GM19397 (cell line): ENCODE measurements at regions not wholly inside any gene's neighbourhood (a gene's known extent, or its start where the extent isn't known, plus 50 kb on each side); places are given as distances from the start of the nearest gene placed in this dataset.
"Not testable (repeated sequence)": the region's sequence is repeated elsewhere in the genome, so short reads cannot be mapped to it uniquely, and the experiment has no call there.

ENCODE experiments used
- ATAC-seq: cut with Tn5 transposase; IDR thresholded peaks from one replicate; pipeline ENCODE4 v1.9.1; 2021; ENCODE audit warnings: mild to moderate bottlenecking, moderate library complexity; ENCODE audit not compliant: unreplicated experiment

DNA sequence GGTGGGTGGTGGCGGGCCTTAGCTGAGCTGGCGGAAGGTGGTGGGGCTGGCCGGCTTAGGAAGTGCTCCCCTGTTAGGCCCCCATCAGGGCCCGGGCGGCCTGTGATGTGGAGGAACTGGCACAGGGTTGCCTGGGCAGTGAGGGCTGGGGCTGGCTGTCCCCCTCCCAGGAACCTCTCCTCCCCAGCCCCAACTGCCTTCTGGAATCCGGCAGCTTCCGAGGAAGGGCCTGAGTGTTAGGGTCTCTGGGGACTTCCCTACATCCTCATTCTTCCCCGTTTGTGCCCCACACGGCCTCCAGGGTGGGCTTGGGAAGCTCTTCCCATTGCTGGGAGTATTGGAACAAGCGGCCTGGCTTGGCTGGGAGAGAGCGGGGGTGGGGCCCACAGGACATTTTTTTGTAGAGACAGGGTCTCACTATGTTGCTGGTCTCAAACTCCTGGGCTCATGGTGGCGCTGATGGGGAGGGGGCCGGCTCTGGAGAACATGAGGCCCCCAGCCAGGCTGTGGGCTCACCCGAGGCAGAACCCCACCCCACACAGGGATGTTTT, 89.9 kb upstream of the CIBAR2 start:
- ATAC-seq = no peak

DNA sequence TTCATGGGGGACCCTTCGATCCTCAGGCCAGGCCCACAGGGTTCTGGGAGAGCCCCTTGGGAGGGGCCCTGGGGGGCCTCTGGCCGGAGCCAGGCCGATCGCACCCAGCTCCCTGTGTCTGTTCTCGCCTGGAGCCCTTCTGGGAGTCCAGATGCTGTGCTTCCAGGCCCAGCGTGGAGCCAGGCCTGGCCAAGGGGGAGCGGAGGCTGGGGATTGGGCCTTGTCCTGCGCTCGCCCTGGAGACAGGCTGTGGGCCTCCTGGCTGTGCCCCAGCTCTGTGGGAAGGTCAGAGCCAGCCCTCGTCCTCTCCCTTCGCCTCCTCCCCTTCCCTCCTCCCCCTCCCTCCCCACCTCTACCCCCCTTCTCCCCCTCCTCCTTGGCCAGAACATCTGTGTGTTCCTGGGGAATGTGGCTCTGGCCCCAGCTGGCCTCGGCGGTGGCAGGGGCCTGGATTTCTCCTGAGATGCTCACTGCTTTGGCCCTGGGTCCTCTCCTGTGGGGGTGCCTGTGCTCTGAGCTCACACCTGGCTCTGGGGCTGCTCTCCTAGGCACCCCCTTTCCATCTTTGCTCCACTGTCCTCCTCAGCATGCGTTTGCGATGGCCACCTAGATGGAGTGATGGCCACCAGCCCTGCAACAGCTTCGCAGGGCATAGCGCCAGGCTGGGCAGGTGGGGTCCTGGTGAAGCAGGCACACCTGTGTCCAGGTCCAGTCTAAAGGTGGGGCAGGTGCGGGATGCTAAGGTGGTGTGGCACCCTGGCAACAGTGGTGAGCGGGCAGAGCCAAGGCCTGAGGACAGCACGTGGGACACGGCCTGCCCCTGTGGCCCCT, 90.6 kb upstream of the CIBAR2 start:
- no peak for ATAC-seq

DNA sequence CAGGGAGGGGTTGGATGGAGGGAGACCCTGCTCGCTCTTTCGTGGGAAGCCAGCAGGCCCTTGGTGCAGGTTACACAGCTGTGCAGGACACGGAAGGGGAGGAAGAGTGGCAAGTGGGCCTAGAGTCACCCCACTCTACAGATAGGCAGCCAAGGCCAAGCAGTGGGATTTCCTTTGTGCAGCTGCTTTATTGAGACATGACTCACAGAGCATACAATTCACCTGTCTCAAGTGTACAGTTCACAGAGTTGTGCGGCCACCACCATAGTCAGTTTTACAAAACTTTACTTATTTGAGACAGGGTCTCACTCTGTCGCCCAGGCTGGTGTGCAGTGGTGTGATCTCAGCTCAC, 91.2 kb upstream of the CIBAR2 start:
- no peak for ATAC-seq

DNA sequence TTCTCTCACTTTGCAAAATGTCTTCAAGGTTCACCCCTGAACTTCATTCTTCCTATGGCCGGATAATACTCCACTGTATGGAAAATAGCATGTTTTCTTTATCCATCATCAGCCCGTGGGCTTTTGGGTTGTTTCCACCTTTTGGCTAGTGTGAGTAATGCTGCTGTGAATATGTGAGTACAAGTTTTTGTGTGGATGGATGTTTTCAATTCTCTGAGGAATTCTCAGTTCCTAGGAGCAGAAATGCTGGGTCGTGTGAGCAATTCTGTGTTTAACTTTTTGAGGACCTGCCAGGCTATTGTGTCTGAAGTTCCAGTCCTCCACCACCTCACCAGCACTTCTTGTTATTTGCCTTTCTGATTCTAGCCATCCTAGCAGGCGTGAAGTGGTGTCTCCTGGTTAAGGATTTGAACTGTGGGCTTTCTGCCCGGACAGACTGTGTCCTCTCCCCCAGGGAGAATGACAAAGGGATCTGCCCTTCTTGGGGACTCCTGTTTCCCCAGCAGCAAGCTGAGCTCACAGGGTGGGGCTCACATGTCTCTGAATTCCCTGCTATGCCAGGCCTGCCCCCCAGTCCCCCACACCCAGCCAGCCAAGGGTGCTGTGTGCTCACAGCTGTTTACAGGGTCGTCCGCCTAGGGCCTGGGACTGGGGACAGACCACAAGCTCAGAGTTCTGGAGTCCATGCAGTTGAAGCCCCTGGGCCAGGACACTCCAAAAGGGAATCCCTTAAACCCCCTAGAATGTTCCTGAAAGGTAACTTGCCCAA, 92.2 kb upstream of the CIBAR2 start:
- no peak for ATAC-seq

DNA sequence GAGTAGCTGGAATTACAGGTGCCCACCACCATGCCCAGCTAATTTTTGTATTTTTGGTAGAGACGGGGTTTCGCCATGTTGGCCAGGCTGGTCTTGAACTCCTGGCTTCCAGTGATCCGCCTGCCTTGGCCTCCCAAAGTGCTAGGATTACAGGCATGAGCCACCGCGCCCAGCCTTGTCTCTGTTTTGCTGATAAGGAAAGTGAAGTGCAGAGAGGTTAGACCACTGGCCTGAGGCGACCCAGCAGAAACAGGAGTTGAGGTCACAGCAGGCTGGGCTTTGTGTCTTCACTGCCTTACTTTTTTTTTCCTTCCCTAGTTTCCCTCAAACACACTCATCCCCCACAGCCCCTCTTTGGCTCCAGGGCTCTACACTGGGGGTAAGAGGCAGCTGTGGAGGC, 93.0 kb upstream of the CIBAR2 start:
- not testable (repeated sequence) for ATAC-seq

DNA sequence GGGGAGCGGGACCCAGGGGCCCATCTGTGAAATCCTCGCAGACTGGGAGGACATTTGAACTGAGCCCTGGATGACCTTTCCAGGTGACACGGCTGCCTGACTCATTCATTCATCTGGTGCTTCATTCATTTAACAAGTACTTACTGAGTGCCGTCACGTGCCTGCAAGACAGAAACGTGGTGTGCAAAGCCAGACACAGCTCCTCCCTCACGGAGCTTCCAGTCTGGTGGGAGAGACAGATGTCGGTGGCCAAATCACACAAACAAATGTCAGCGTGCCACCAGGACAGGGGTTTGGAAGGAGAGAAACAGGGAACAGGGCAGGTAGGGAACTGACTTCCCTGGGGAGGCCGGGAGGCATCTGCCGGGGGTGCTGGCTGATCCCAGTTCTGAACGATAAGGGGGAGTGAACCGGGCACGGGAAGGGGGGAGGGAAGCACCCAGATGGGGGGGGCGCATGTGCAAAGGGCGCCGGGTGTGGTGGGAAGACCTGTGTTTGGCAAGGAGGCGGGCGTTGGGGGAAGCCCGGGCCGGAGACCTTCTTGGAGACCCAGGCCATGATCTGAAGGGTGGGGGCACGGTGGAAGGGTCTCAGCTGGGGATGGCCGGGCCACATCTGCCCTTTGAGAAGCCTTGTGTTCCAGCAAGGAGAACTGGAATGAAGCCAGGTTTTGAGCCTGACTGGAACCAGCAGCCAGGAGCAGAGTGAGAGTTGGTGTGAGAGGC, 93.6 kb upstream of the CIBAR2 start:
- no peak for ATAC-seq

DNA sequence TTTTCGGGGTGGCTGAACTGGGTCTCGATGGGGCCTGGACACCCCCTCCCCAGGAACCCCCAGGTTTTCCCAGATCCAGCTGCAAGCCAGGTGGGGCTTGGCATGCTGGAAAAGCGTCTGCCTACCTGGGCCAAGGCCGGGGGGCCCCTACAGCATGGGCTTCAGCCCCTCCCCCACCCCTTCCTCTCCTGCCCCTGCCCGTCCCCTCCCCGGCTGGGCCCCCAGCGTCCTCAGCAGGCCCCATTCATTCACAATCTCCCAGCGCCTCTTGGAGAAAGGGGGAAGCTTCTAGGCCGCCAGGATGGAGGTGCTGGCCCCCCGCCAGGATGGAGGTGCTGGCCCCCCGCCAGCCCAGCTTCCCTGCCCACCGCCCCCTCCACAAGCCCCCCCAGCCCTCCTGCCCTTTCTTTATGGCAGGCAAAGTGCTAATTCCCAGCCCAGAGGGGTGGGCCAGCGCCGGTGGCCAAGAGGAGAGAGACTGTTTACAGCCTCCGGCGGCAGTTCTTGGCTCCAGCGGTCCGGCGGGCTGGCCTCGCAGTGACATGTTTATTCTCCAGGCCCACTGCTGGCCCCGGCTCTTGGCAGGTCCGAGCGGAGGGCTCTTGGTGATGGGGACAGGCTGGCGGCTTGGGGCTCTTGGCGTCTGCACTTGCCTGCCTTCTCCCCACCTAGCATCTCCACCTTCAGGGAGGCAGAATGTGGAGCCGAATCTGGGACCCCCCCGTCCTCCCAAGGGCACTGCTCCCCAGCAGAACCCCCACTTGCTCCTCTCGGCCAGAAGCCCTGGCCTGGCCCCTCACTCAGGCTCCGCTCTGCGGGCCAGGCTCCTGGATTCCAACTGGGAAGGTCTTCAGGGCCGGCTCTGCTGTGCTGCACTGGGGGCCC, 94.4 kb upstream of the CIBAR2 start:
- no peak for ATAC-seq

DNA sequence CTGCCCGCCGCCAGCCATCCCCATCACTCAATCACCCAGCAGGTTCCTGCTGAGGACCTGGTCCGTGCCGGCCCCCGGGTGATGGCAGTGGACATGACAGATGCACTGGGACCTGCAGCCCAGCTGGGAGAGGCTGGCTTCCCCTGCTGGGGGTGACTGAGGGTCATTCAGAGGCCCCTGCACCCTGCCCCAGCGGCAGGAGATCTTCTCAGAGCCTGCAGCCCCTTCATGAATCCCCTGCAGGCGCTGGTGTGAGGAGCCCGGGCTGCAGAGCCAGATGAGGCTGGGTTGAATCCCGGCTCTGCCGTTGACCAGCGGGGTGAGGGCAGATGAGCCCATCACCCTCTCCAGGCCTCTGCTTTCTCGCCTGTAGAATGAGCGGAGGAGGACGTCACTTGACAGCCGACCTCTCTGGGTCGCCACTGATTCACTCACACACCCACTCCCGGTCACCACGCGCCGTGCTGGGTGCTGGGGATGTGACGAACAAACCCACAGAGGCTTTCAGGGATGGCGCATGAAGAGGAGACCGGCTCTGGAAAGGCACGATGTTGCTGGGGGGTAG, 95.2 kb upstream of the CIBAR2 start:
- ATAC-seq = no peak

DNA sequence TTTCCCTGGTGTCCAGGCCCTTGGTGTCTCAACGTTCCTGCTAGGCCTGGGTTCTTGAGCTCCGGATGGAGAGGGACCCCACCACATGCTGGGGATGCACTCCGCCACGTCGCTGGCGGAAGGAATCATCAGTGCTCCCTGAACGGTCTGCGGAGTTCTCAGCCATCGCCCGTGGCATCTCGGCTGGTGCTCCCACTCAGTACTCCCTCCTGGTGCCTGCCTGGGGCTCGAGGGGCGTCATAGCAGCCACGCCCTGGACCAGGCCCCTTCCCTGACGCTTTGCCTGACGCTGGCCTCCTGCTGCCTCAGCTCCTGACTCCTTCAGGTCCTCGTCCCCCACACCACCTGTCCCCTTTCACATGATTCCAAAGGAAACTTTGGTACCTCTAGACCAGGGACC, 95.9 kb upstream of the CIBAR2 start:
- no peak for ATAC-seq

DNA sequence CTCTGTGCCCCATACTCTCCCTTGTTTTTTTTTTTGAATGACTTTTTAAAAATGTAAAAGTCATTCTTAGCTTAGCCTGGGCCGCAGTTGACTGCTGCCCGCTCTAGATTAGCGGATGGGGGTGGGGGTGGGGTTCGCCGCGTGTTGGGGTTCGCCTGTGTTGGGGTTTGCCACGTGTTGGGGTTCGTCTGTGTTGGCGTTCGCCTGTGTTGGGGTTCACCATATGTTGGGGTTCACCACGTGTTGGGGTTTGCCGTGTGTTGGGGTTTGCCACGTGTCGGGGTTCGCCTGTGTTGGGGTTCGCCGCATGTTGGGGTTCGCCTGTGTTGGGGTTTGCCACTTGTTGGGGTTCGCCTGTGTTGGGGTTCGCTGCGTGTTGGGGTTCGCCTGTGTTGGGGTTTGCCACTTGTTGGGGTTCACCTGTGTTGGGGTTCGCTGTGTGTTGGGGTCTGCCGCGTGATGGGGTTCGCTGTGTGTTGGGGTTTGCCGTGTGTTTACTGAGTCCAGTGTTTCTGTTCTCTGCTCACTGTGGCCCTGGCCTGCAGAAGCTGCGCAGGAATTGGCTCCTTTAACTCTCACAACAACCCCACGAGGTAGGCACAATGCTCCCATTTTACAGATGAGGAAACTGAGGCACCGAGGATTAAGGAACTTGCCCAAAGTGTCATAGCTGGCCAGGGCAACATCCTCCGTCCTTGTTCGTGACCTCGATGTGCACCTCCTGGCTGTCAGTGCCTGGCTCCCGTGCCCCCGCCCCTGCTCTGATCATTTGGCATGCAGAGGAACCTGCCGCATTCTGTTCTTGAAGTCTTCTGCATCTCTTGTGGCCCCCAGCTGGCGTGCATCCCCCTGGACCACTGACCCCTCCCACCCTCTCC, 96.6 kb upstream of the CIBAR2 start:
- ATAC-seq = no peak

DNA sequence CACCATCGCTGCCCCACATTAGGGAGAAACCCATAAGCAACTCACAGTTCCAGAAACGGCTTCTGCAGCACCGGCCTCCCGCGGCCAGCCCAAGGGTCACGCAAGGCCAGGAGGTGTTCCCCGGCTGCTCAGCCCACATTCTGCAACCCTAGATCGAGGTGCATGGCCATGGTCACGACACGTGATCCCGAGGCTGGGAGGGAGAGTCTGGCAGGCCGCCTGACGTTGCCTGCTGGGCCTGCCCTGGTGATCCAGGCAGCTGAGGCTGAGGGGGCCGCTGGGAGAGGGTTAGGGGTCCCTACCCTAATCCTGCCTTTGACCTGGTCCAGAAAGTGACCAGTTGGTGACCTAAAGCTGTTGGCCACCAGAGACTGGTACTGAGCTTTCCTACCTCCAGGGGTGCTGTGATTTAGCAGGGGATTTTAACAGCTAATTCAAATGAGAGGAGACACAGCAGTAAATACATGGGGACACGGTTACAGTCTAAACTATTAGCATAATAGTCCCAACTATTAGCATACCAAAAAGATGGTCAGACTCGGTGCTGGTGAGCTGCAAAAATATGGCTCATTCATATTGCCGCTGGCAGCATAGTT, 97.4 kb upstream of the CIBAR2 start:
- ATAC-seq = no peak

DNA sequence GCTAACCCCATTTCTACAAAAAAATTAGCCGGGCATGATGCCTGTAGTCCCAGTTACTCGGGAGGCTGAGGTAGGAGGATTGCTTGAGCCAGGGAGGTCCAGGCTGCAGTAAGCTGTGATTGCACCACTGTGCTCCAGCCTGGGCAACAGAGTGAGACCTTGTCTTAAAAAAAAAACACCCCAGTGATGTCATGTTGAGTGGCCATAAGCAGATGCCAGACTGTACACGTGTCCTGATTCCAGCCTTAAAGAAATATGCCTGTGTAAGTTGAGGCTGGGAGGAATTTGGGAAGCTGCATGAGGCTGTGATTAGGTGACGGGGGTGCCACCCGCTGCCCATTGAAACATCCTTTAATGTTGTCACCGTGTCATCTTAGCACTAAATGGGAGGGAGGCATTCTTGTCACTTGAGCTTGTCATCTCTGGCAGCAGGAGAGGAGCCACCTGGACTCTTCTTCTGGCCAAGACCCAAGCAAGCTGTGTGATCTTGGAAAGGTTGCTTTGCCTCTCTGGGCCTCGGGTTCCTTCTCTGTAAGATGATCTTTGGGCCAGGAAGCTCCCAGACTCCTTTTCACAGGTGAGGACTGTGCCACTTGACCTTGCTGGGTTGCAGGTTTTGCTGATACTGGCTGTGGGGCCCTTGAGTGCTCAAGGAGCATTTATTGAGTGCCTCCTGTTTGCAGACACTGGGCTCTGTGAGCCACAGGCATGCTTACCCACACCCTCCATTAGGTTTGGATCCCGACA, 98.3 kb upstream of the CIBAR2 start:
- ATAC-seq = no peak

DNA sequence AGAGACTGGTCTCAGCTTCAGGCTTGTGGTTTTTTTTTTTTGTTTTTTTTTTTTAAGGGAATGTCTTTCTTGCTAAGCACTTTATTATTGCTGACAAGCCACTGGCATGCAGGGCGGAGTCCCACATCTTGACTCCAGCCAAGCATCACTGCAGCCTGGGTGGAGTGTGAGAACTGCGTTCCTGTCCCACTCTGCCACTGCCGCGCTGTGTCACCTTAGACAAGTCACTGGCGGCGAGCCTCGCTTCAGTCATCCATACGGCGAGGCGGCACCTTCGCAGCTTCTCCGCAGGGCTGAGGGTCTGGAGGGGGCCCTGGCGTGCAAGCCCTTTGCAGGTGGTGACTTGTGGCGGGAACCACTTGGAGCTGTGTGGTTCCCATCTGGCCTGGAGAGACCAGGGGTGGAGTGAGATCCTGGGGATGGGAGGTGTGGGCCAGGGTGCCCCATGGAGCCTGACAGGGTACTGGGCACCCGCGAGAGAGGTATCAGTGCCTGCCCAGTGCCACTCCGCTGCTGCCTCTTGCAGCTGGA, 99.1 kb upstream of the CIBAR2 start:
- no peak for ATAC-seq

DNA sequence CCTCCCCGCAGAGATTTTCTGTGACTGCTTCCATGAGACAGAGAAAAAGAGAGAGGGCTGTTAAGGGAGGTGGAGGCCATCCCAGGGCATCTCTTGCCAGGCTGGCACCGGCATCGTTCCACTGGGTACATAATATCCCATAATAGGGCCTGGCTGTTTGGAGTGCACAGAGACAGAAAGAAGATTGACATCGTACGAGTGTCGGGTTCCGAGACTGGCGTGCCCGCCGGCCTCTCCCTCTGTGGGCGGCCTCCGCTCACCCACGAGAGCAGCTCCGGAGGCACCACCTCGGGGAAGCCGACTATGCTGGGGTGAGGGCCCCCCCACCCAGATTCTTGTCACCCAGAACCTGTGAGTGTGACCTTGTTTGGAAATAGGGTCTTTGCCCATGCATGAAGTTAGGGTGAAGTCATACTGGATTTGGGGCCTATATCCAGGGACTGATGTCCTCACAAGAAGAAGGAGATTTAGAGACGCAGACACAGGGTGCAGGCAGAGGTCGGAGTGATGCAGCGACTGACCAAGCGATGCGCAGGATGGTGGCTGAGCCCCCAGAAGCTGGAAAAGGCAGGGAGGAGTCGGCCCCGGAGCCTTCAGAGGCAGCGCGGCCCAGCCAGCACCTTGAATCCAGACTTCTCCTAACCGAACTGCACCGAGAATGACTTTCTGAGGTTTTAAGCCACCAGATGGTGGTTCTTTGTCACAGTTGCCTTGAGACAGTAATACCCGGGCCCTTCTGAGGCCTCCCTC, 101.8 kb upstream of the CIBAR2 start:
- no peak for ATAC-seq

DNA sequence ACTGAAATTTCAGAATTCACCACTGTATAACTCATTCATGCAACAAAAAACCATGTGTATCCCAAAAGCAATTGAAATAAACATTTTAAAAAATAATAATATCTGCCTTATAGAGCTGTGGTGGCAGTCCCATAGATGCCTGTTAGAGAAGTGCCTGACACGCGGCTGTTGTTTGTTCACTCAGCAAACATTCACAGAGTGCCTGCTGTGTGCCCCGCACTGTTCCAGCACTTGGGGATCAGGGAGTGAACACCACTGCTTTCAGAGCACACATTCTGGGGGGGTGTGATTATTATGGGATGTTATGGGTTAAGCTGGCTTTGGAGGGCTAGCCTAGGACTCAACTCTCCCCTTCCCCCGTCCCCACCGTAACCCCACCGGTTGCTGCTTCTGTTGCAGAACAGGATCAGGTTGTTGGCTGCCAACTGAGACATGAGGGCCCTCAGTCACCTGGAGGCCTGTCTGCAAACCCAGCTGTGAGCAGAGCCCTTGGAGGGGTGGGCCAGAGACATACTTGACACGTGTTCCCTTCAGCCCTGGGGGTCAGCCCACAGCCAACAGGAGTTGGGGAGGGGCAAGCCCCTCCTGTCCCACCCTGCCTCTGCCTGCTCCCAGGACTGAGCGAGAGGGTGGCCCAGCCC, 103.3 kb upstream of the CIBAR2 start:
- ATAC-seq = no peak

DNA sequence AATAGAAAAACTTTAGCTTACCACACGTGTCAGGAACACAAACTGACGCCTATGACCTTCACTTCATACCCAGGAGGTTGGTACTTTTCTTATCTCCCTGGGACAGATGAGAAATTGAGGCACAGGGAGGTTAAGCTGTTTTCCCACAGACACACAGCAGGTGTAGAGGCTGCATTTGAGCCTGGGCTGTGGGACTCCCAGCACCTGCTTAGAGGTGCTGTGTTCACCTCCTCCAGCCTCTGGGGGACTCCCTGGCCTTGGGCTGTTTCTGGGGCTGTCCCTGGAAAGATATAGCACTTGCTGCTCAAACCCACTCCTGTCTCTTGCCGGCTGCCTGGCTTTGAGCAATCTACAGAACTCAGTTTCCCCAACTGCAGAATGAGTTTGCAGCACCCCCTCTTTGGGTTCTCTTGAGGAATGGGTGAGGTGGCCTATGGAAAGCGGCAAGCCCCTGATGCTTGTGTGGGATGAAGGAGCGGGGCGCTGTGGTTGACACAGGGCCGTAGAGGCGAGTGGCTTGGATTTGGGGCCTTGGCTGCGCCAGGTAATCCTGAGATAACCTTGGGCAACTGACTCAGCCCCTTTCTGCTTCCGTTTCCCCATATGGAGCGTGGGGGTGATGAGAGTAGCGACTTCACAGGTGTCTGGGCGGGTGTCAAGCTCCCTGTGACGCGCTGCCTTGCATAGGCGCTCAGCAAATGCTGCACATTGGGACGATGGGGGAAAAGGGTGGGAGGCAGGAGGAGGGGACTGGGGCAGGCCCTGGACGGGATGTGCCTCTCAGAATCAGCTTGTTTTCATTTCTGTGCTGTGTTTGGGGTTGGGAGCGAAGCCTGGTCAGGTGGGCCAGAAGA, 104.5 kb upstream of the CIBAR2 start:
- no peak for ATAC-seq
